NCI-H2107 treated with DMSO at 0.1 percent for 48 hours (cell line): ENCODE measurements at regions not wholly inside any gene's neighbourhood (a gene's known extent, or its start where the extent isn't known, plus 50 kb on each side); places are given as distances from the start of the nearest gene placed in this dataset.
A peak's percentile ranks its signal among the peaks of the same experiment; 100 is the strongest.

ENCODE experiments used
- DNase-seq: peaks from one replicate; lab custom pipeline; 2025; ENCODE audit not compliant: unreplicated experiment; lab: John Stamatoyannopoulos, UW

DNA sequence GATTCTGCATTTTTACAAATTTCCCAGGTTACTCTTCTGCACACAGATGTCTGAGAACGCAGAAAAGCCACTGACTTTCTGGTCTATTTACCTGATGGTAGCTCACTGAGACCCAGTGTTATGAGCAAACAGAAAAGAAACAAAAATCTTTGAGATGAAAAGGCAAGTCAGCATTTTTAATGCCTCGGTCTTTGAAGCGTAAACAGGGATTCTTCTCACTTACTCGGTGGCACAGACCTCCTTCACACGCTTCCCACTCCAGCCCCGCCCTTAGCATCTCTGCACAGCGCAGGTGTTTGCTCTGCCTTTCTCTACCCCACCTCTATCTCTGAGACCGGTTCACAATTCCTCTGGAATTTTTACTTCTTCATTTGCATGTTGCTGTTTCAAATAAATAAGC is 195.0 kb upstream of the IRX1 start:
- no peak for DNase-seq

DNA sequence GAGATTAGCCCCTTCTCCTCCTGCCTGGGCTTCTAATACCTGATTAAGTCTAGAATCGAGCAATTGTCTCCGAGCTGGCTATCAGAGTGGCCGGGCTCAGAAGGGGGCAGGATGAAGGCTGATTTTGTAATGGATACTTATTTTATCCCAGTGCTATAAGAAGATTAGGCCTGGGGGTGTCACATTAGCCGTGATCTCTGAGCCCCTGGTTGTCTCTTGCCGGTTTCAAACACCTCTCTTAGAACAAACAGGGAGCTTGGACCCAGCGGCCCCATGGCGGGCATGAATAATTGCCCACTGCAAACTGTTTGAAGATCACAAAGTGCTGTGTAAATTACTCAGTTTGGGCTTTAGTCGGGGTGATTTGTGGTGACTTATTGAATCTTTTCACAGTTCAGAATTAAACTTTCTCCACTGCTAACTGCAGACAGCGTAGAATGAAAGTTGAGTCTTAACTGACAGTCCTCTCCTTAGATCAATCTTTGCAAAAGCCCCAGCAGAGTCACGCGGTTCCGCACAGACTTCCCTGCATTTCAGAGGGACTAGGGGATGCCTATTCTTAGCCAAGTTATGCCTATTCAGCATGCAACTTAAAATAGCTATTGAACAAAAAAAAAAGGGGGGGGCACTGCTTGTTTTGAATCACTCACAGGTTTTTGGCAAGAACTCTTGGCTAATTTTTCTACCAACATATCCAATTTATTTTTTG is 200.6 kb upstream of the IRX1 start:
- DNase-seq: no peak

DNA sequence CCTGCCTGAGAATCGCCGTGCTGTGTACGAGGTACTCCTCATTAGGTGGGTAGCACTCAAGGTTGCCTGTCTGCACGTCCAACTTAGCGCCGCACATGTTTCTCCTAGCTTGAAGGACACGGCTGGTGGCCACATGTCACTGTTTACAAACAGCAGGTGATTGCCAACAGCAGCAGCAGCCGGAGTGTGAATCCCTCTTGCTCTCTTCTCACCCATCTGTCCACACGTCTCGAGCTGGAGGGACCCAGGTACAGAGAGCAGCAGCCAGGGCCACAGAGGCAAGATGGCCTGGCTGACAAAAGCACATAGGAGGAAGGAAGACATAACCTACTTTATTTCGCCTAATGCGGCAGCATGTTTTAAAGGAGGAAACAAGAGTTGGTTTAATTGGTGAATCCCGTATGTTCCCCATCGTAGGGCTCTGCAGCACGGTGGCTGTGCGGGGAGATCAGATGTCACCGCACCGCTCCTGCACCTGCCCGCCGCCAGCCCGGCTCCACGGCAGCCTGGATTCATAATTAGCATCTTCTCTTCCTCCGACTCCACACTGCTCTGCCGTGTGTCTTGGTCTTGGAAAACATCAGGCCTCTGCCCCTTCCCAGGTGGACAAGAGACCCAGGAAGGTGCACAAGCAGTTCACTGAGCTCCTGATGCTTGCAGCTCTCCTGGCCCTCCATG is 201.6 kb upstream of the IRX1 start:
- peak; percentile 19 for DNase-seq

DNA sequence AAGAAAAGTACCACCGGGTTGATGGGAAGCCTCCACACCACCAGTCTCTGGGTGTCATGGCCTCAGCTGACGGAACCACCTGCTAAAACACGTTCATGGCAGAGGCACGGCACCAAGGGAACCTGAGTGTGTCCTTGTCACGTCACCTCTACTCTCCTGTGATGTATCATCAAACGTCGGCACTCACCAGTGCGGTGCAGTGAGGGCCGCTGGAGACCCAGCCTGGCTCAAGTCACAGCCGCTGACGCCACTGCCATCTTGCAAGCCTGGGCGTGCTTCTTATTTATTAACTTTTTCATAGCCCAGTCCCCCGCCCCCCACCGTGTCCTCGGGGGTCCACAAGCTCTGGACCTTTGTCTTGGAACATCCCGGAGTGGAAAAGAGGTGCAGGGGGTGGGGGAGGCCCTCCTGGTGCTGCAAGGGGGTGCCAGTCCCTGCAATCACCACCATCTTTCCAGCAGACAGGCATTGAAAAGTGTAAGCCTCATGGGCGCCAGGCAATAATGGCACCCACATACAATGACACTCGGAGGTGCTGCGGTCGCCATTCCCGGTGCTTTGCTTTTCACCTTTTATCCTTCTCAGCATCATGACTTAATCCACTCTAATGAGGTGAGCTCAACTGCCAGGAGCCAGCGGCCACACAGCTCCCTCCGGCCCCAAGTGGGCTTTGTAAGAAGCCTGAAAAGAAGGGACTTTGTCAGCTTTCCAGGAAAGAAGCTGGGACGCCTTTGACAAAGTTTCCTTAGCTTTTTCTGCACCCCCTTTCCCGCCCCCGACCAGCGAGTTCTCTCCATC is 202.3 kb upstream of the IRX1 start:
- no peak for DNase-seq

DNA sequence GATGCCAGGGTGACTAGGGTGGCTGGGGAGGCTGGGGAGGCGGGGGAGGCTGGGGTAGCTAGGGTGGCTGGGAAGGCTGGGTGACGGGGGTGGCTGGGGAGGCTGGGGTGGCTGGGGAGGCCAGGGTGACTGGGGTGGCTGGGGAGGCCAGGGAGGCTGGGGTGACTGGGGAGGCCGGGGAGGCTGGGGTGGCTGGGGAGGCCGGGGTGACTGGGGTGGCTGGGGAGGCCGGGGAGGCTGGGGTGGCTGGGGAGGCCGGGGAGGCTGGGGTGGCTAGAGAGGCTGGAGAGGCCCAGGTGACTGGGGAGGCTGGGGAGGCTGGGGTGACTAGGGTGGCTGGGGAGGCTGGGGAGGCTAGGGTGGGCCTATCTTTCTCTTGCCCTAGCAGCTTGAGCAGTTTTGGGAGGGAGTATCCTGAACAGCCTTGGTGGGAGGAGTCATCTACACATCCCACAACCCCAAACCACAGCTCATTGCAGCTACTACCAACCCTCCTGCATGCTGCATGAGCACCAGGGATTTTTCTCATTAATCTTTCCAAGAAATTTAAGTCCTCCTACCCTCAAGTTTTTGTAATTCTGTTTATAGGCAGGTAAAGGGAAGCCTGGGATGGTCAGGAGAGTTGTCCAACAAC is 203.2 kb upstream of the IRX1 start:
- DNase-seq: no peak

DNA sequence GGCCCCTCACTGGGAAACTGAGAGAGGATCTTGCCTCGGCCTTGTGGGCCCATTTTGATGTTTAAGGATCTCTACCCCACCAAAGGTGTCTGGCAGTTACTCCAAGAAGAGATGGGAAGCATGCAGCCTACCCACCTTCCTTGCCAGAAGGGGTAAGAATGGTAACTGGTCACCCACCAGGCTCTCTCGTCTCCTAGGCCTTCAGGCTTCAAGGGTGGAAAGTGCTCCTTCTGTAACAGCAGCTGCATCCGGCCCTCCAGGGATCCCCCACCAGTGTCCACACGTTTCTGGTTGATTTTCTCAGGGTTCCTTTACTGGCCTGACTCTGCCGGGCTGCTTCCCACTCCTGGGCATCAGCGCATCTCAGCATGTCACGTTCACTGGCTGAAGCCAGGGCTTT is 204.4 kb upstream of the IRX1 start:
- no peak for DNase-seq

DNA sequence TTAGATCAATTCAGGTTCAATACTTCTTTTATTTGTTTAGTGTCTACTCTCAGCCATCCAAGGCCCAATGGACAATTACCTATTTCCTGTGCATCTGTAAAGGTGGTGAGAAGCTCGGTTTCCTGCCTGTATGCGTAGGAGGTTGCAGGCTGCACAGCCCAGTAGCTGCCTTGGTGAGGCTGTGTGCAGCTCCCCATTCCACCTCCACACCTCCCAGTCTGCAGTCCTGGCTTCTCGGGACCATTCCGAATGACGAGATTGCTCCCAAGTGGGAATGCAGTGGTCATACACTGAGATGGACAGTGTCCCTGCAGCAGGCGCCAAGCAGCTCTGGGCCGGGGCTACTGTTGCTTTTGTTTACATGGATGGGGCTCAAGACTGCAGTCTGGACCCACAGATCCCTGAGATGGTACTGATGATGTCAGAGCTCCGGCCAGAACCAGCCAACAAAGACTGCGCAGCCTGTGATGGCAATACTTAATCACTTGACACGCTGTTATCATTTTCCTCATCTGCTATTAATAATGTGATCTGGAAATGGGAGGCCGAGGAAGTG is 206.1 kb upstream of the IRX1 start:
- DNase-seq: no peak

DNA sequence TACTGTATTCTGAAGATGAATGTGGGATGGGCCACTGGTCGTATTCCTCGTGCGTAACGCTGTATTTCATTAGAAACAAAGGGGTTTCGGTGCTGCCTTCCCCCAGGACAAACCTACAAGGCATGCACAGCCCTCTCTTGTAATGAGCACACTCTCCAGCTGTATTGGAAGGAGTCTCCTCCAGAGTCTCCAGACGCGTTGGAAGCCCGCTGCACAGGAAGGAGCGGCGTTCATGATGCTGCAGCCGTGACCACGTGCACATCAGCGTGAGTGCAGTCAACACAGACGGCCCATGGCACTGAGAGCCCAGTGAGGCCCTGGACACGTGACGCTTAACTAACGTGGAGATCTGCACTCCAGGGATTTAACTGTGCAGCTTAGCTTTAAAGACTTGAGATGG is 209.0 kb upstream of the IRX1 start:
- no peak for DNase-seq

DNA sequence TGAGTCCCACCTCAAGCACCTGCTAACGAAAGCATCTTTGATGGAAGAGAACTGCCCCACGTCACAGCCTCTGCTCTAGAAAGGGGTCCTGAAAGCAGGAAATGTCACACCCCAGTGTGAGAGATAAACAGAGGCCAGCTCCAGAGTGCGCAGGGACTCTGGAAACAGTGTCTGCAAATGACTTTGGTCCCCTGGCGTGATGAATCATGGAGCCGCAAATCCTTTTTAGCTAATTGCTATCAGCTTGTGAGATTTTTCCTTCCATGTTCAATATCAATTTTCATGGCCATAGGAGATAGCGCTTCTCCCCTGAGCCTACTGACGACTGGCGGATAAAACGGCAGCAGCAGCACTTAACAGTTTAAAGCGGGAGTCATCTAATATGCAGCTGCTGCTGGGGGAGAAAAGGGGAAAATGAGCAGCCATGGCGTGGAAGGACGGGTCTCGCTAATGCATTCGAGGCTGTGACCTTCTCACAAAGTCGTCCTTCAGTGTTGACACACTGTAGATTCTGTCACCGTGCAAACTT is 209.6 kb upstream of the IRX1 start:
- no peak for DNase-seq

DNA sequence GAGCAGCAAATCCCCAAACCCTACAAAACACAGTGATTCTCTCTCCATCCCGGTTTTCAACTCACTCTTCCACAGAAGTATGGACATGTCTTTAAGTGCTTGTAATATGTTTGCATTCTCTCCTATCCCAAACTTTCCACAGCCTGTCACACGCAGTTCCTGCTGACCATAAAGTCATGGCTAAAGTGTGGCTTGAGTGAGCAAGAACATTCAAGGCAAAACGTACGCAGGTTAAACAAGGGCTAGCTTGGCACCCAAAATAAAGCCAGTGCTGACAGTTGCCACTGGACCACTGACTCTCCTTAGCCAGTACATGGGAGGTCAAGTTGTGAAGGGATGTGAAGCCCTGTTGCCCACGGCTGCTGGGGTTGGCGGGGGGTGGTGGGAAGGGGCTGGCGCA is 211.1 kb upstream of the IRX1 start:
- DNase-seq: no peak

DNA sequence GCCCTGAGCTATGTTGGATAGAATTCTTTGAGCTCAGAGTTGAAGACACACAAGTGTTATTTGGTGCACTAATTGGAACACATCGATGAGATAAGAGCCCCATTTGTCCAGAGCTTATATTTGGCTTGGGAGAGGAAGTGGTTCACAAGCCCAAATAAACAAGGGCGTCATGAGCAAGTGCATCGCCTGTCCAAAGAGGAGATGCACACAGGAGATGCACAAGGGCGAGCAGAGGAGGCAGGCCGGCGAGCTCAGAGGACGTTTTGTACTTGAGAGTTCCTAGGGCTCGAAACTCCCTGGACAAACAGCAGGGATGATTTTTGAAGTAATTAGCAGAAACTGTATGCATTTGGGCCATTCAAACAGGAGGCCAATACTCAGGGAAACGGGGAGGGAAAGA is 212.8 kb upstream of the IRX1 start:
- DNase-seq: no peak

DNA sequence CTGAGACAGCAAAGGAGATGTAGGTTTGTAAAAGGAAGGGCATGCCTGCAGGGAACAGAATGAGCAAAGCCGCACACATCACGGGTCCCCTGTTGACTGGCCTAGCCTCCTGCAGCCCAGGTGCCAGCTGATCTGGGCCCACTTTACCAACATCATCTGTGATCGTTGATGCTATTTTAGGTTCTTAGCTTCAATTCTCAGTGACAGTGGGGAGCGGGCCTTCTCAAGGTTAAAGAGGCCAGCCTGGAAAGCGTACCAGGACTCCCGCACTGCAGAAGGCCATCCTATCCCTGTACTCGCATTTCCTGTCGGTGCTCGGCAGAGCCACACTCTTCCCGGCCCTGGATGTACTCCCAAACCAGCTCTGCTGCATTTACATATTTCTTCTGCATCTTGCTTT is 213.5 kb upstream of the IRX1 start:
- no peak for DNase-seq

DNA sequence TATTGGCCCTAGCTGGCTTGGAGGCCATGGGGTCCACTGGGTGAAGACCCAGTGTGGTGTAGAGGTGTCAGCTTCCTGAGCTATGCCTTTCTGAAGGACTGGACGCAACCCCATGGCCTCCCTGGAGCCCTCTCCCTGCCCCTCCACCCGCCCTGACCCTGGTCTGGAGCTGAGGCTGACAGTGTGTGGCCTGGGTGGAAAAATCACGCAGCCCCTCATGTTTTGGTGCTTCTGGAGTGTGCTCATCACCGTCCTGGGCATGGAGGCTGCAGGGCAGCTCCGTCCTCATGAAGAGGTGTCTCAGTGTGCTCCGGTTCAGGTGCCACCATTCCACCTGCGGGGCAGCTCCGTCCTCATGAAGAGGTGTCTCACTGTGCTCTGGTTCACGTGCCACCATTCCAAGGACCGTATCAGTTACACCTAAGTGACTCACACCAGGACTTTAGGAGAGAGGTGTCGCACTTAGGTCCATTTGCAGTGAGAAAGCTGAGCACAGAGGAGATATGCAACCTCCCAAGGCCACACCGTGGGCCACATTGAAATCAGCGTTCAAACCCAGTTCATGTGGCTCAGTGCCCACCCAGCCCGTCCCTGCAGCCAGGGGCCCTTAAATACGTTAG is 214.3 kb upstream of the IRX1 start:
- DNase-seq: no peak

DNA sequence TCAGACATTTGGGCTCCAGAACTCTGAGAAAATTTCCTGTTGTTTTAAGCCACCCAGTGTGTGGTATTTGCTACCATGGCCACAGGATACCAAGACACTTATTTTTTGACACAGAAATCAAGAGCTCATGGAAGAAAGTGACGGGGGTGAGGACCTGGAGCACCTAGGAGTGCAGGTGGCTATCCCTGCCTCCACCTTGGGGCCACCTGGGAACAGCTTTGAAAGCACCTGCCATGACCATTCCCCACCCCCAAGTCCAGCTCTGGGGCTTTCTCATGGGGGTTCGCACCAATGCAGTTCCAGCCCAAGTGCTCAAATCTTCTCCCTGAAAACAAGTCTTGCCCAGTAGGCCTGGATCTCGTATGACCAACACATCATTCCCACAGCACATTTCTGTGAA is 214.9 kb upstream of the IRX1 start:
- no peak for DNase-seq

DNA sequence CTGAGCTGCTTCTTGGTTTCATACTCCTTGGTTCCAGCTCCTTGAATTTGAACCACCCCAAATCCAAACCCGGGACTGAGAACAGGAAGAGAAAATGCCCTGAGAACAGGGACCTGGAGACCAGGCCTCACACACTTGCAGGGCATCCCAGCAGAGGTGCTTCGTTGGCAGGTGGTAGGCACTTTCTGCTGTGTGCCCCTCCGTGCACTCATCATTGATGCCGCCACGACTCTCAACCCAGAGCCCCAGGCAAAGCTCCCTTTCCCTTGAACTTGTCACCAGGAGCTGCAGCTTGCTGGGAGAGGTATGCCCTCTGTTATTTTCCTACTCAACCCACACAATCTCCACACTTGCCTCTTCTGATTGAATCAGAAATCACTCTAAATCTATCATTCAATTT is 217.8 kb upstream of the IRX1 start:
- DNase-seq: no peak

DNA sequence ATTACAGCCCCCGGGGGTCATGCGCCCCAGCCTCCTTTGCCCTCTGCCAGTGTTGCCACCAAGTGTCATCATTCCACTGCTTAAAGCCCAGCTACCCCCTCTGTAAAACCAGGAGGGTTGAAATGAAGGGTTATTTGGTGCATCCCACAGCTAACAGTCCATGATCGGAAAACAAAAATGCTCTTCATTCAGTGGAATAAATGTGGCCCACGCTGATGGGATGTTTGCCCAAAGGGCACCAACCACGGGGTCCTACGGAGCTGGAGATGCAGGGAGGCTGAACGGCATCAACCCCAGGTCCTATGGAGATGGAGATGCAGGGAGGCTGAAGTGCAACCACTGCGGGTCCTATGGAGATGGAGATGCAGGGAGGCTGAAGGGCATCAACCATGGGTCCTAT is 218.5 kb upstream of the IRX1 start:
- DNase-seq: no peak

DNA sequence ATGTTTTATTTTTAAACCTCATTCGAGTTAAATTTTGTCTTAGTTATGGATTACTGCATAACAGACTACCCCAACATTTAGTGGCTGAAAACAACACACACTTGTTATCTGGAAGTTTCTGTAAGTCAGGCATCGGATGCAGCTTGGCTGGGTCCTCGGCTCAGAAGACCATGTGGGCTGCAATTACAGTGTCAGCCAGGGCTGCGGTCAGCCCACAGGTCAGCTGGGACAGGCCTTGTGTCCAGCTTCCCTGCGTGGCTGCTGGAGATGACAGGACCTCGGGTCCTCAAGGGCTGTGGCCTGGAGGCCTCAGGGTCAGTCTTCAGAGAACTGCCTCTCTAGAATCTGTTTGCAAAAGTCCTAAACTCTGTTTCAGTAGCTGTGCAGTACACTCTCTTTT is 219.0 kb upstream of the IRX1 start:
- no peak for DNase-seq

DNA sequence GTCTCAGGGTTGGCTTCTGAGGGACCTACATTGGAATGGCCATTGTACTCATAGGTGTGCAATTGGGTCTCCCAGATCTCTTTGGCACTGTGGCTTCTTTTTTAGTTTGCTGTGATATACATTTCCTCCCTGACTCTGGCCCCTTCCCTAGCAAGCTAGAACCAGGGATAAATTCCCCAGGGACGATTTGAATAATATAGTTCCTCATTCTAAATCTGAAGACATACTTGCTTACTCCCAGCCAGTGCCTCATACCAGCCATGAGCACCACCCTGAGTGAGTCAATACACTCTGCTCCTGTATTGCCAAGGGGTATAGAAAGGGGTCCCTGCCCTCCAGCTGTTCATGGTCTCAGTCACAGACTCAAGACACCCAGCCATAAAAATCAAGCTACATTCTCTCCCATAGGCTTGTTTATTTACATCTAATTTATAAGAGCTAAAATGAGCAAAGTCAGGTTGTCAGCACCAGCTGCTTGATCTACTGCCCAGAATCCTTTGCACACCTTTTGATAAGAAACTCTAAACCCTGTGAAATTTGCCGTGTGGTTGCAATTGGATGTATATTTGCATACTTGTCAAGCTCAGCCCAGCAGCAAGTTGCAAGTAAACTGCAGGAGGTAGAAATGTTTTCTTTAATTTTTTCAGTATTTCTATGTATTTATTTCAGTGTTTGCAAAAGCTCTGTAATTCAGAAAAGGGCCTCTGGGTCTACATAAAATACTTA is 219.9 kb upstream of the IRX1 start:
- DNase-seq: no peak

DNA sequence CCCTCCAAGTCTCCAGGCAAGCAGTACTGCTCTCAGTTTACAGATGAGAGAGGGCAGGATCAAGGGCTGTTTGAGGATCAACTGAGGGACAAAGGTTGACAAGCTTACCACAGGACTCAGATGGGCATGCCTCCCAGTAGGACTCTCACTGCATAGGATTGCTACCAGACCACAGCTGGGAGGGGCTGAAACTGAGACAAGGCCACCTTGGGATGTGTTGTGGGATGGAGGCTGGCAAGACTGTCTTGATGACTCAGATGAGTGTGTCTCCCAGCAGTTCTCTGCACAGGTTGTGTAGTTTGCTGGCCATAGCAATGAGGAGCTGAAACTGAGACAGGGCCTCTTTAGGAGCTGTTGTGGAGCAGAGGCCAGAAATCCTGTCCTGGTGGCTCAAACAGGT is 222.2 kb upstream of the IRX1 start:
- no peak for DNase-seq

DNA sequence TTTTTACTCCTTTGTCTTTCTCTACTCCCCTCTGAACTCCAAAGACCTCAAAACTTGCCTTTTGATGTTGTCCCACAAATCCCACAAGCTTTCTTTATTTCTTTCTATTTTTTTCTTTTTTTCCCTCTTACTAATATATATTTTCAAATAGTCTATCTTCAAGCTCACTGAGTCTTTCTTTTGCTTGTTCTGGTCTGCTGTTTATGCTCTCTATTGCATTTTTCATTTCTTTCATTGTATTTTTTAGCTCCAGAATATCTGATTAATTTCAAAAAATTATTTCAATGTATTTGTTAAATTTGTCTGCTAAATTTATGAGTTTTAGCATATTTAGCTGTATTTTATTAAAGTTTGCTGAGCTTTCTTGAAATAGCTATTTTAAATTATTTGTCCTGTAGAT is 223.3 kb upstream of the IRX1 start:
- DNase-seq: no peak
